ENCODE measurements at regions not wholly inside any gene's neighbourhood (a gene's known extent, or its start where the extent isn't known, plus 50 kb on each side); places are given as distances from the start of the nearest gene placed in this dataset.

DNA sequence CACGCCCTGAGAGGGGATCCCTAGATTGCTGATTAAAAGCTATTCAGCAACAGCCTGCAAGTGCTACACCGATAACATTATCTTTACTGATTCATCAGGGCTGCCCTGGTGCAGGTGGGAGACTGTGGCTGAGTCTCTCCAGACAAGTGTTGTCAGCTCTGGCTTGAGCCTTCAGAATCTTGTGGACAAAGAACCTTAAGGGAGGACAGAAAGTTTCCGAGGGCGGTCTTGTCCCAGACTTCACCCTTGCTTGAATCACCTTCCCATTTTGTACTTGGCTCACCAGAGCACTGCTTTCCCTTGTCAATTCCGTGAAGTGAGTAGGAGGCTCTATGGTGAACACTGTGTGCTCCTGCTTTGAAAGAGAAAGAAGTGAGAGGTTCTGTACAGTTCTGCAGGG, 88.6 kb upstream of the PCSK2 start:
- no peak for DNase-seq

GRCh38 chr20:17140894-17141293, 85.9 kb upstream of the PCSK2 start:
- no peak for DNase-seq

DNA sequence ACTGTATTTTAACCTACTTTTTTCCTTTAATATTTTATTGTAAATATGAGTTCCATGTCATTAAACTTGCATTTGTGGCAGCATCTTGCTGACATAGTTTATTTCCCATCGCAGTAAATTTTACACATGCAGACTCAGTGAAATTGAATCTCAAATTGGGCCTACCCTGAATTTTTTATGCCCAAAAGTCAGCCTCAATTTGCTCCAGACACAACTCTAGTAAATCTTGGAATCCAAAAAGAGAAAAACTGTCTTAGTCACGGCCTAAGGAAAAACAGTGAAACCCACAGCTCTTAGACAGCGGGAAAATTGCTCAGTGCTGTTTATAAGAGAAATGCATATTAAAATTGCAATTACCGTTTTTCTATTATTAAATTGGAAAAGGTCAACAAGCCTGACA, 85.3 kb upstream of the PCSK2 start:
- no peak for DNase-seq

DNA sequence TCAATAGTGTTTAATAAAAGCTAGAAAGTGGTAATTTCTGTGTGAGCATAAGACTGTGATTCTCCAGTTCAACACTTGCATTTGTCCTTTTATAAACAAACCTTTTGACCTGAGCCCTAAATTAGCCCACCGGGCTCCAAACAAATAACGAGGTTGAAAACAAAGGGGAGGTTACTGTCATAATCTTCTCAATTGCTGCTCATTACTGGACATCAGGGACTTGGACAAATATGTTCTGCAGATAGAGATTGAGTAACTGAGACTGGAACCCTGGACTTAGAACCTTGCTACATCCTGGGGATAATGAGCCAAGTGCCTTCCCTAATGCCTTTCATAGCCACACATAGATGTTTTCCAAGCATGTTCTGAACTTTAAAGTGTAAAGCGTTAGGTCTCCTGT, 84.2 kb upstream of the PCSK2 start:
- DNase-seq, result no peak

- no peak for DNase-seq
These were observed 76.0 kb upstream of the PCSK2 start for GRCh38 chr20:17150858-17151257.

- DNase-seq, result no peak
These were observed 71.4 kb upstream of the PCSK2 start for GRCh38 chr20:17155401-17155800.

- DNase-seq, result no peak
These were observed 68.1 kb upstream of the PCSK2 start for GRCh38 chr20:17158701-17159100.

- no peak for DNase-seq
These were observed 65.0 kb upstream of the PCSK2 start for GRCh38 chr20:17161673-17162481.

DNA sequence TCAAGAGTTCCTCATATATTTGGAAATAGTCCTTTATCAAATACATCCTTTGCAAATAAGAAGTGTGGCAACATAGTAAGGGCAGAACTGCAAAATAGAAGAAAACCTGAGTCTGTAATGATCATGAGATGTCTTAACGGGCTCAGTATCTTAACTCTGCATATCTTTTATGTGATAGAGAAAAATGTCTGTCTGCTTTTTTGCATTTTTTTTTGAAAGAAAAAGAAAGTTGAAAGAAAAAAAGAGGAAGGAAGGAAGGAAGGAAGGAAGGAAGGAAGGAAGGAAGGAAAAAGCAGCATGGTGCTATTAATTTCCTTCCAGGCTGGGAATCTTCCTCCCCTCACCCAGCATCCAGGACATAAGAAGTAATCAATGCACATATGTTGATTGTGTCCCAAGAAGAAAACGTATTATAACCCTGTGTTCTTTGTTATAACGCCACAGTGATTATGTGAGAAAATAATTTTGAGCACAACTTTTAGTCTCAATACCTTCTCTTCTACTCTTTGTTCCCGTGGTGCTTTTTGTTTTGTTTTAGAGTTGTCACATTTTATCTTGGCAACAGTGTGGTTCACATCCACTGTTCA, 58.7 kb upstream of the PCSK2 start:
- DNase-seq, result no peak

DNA sequence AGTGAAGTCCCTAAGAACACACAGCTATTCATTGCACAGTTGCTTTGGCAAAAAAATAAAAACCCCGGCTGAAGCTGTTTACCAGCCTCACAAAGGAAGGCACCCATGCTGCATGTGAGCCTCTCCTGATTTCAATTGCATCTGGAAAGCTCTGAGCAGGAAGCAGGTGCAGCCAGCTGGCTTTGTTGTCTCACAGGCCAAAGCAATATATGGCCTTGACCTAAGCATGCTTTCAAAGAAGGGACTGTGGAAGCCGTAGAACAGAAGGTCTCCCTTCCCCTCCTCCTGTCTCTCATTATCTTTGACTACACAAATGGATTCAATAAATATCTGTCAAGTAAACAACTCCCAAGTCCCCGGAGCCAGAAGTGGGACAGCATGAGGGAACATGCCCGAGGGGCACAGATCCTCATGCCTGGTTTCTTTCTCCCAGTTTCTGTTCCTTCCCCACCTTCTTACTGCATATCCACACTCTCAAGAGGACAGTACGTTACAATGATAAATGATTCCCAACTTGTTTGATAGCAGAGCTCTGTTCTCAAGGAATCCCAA, 57.2 kb upstream of the PCSK2 start:
- DNase-seq, result no peak

DNA sequence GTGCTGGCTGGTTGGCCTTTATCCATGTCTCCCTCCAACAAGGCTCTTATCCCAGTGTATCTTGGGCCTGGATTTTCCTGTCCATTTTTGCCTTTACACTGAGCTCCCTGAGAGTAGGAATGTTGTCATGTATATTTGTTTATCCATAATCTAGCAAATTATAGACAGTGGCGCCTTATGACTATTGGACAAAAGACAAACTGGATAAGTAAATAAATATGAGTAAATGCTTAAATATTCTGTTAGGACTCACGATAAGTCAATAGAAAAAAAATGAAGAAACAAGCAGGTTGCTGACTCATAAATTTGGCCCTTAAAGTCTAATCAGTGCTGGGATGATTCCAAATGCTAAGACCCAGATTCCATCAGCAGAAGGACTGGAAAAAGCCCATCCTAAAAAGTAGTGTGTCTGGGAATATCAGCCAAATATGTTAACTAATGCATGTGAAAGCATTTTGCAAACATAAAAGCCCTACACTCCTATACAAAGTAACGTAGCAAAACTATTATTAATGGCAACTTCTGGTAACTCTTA, 55.0 kb upstream of the PCSK2 start:
- no peak for DNase-seq

DNA sequence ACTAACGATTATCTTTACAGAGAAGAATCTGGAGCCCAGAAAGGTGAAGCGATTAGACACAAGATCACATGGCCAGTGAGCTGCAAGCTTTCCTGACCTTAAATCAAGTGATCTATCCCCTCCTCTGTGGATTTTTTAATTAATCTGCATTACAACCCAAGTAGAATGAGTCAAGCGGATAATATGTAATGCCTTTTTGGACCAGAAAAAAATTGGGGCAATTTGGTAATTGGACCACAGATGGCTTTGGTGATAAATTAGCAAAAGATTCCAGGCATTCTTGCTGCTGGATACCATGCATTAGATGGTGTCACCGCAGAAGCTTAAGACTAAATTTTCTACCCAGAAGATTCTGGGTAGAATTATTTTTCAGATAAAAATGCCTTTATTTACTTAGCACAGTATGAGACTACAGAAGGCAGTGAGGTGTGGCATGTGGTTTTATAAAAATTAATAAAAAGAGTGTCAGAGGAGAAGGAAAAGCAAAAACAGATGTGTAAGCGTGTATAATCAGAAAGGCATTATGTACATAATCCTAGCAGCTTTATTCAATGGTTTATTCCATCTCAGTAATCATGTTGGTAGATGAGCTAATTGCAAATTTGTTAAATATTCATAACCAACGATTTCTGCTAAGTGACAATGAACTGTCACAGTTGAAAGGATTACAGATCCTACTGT, 53.9 kb upstream of the PCSK2 start:
- no peak for DNase-seq
